ENCODE measurements at regions not wholly inside any gene's neighbourhood (a gene's known extent, or its start where the extent isn't known, plus 50 kb on each side); places are given as distances from the start of the nearest gene placed in this dataset.

DNA sequence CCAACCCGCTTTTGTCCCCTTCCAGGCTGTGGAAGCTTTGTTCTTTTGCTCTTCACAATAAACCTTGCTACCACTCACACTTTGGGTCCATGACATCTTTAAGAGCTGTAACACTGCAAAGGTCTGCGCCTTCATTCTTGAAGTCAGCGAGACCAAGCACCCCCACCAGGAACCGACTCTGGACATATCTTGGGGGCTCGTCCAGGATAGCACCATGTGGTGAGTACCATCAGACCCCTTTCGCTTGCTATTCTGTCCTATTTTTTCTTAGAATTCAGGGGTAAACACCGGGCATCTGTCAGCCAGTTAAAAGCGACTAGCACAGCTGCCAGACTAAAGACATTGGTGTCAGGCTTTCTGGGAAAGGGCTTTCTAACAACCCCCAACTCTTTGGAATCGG lies 137.6 kb upstream of the PPFIA2 start:
- H3K4me3 Mint-ChIP-seq, result no peak overlapping the region
- ATAC-seq (replicated peaks; ENCODE audit: extremely low read depth, poor library complexity, severe bottlenecking), result no peak
- no peak for DNase-seq (ENCODE audit: low spot score in 2 of 2)
- H3K36me3 Mint-ChIP-seq (ENCODE audit: insufficient read depth), result no peaks in the 10 kb centered on the region
- no peaks in the 10 kb centered on the region for H3K27me3 Mint-ChIP-seq
- peaks cover 18% of the 10 kb centered on the region for H3K9me3 Mint-ChIP-seq
- no peaks in the 10 kb centered on the region for H3K4me1 Mint-ChIP-seq
- H3K27ac Mint-ChIP-seq (ENCODE audit: low read depth), result no peak overlapping the region

DNA sequence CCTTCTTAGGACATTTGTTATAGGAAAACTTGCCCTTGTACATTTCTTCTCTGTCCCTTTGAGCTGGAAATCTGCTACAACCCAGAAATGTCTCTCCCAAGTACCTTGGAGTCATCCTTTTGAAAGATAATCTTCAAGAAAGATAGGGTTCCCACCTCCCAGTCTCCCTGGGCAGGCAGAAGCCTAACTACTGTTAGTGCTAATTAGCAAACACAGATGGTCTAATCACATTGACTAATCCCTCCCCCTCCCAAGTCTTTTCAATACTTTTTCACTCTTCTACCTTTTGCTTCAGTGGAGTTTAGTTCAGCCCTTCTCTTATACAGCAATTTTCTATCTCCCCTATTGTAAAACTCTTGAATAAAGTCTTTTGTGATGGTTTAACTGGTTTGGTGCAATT lies 129.8 kb upstream of the PPFIA2 start:
- Mint-ChIP-seq H3K9me3 (peaks cover 10% of the 10 kb centered on the region), H3K4me3 (no peak overlapping the region), H3K27me3 (no peaks in the 10 kb centered on the region), H3K27ac (ENCODE audit: low read depth) (no peak overlapping the region), H3K4me1 (no peaks in the 10 kb centered on the region), H3K36me3 (ENCODE audit: insufficient read depth) (no peaks in the 10 kb centered on the region)
- ATAC-seq (replicated peaks; ENCODE audit: extremely low read depth, poor library complexity, severe bottlenecking) (no peak), DNase-seq (ENCODE audit: low spot score in 2 of 2) (no peak)

DNA sequence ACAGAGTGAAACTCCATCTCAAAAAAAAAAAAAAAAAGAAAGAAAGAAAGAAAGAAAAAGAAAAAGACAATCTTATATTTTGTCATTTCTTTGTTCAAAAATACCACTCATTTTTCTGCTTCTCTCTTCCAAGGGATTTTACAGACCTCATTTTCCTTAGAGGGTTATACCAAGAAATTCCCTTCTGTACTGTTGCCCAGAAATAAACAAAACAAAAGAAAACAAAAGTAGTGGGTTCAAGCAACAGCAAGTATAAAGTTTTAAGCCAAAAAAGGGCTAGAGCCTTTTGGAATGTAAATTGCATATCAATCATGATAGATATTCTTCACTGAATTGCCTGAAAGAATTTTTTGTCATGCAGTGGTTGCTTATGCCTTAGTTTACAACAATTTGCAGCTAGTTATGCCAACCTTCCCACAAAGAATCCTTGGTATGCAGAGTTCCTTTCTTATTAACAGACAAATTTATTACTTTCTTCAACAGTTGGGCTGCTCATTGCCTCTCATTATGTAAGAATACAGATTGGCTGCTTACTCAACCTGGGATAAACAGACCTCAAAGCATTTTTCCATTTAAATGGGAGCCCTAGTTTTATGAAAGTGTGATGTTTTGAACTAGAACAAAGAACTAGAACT lies 129.1 kb upstream of the PPFIA2 start:
- peaks cover 12% of the 10 kb centered on the region for H3K9me3 Mint-ChIP-seq
- H3K36me3 Mint-ChIP-seq (ENCODE audit: insufficient read depth), result no peaks in the 10 kb centered on the region
- no peak for ATAC-seq (replicated peaks; ENCODE audit: extremely low read depth, poor library complexity, severe bottlenecking)
- no peaks in the 10 kb centered on the region for H3K4me1 Mint-ChIP-seq
- no peak overlapping the region for H3K4me3 Mint-ChIP-seq
- H3K27ac Mint-ChIP-seq (ENCODE audit: low read depth), result no peak overlapping the region
- no peak for DNase-seq (ENCODE audit: low spot score in 2 of 2)
- no peaks in the 10 kb centered on the region for H3K27me3 Mint-ChIP-seq

DNA sequence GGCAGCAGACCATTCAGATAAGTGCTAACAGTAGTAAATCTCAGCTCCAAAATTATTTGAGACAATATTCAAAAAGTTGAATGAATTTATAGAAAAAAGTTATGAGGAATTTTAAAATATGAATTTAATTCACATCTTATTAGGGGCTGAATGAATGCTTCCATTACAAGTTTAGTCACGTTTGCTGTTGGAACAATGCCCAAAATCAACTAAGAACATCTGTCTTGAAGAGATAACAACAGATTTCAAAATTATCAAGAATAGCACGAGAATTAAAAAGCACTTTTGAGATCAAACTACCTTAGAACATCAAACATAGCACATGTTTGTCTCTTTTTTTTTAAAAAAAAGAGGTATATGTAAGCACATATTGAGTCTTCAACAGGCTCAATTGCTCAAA lies 115.4 kb upstream of the PPFIA2 start:
- no peak for DNase-seq (ENCODE audit: low spot score in 2 of 2)
- Mint-ChIP-seq H3K4me1 (no peaks in the 10 kb centered on the region), H3K9me3 (peaks cover 5% of the 10 kb centered on the region), H3K4me3 (no peak overlapping the region), H3K27me3 (no peaks in the 10 kb centered on the region), H3K36me3 (ENCODE audit: insufficient read depth) (no peaks in the 10 kb centered on the region), H3K27ac (ENCODE audit: low read depth) (no peak overlapping the region)
- ATAC-seq (replicated peaks; ENCODE audit: extremely low read depth, poor library complexity, severe bottlenecking), result no peak

DNA sequence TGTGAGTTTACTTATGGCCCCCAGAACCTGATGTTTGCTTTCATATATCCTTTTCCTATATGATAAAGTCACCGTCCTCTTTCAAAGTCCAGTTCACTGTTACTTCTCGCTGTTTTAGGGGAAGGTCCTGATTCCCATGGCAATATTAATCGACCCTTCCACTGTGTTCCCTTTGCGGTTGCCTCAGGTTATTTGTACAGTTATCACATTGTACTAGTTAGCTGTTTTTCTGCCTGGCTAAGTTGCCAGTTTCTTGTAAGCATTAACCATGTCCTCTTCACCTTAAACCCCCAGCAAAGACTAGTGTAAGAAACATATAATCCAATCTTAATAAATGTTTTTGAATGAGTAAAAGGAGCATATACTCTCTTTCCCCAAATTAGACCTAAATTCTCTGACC lies 115.0 kb upstream of the PPFIA2 start:
- H3K4me3 Mint-ChIP-seq, result no peak overlapping the region
- H3K27me3 Mint-ChIP-seq, result no peaks in the 10 kb centered on the region
- H3K9me3 Mint-ChIP-seq, result peaks cover 5% of the 10 kb centered on the region
- DNase-seq (ENCODE audit: low spot score in 2 of 2), result no peak
- H3K36me3 Mint-ChIP-seq (ENCODE audit: insufficient read depth), result no peaks in the 10 kb centered on the region
- no peak for ATAC-seq (replicated peaks; ENCODE audit: extremely low read depth, poor library complexity, severe bottlenecking)
- H3K27ac Mint-ChIP-seq (ENCODE audit: low read depth), result no peak overlapping the region
- no peaks in the 10 kb centered on the region for H3K4me1 Mint-ChIP-seq

DNA sequence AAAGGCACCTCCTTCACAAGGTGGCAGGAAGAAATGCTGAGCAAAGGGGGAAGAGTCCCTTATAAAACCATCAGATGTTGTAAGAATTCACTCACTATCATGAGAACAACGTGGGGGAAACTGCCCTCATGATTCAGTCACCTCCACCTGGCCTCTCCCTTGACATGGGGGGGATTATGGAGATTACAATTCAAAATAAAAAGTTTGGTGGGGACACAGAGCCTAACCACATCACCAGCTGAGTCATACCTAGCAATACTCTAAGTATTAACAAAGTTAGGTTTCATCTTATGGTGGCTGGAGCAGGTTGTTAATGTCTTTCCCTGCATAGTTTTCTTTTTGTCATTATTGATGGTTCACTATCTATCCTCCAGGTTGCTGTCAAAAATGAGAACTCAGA lies 113.2 kb upstream of the PPFIA2 start:
- ATAC-seq (replicated peaks; ENCODE audit: extremely low read depth, poor library complexity, severe bottlenecking), result no peak
- DNase-seq (ENCODE audit: low spot score in 2 of 2), result no peak
- no peaks in the 10 kb centered on the region for H3K36me3 Mint-ChIP-seq (ENCODE audit: insufficient read depth)
- H3K9me3 Mint-ChIP-seq, result peaks cover 5% of the 10 kb centered on the region
- no peak overlapping the region for H3K27ac Mint-ChIP-seq (ENCODE audit: low read depth)
- no peaks in the 10 kb centered on the region for H3K27me3 Mint-ChIP-seq
- H3K4me3 Mint-ChIP-seq, result no peak overlapping the region
- H3K4me1 Mint-ChIP-seq, result no peaks in the 10 kb centered on the region

DNA sequence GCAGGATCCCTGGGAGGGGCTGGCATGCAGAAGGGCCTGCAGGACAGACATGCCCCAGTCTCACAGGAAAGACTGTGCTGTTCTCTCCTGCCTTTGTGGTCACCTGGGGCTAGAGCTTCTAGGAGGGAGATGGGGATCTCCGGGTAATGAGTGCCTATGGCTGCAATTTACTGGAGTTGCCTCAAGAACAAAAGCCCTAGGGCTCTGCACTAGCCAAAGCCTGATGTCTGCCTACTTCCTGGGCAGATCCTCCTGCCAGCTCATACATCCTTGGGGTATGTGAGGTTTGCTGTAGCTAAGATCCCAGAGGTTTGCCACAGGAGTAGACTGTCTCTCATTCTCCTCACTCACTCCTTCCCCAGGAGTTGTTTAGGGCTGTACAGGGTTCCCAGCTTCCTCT lies 106.9 kb upstream of the PPFIA2 start:
- H3K4me3 Mint-ChIP-seq, result no peak overlapping the region
- no peak overlapping the region for H3K27ac Mint-ChIP-seq (ENCODE audit: low read depth)
- ATAC-seq (replicated peaks; ENCODE audit: extremely low read depth, poor library complexity, severe bottlenecking), result no peak
- DNase-seq (ENCODE audit: low spot score in 2 of 2), result no peak
- peaks cover 5% of the 10 kb centered on the region for H3K9me3 Mint-ChIP-seq
- no peaks in the 10 kb centered on the region for H3K4me1 Mint-ChIP-seq
- no peaks in the 10 kb centered on the region for H3K36me3 Mint-ChIP-seq (ENCODE audit: insufficient read depth)
- no peaks in the 10 kb centered on the region for H3K27me3 Mint-ChIP-seq

DNA sequence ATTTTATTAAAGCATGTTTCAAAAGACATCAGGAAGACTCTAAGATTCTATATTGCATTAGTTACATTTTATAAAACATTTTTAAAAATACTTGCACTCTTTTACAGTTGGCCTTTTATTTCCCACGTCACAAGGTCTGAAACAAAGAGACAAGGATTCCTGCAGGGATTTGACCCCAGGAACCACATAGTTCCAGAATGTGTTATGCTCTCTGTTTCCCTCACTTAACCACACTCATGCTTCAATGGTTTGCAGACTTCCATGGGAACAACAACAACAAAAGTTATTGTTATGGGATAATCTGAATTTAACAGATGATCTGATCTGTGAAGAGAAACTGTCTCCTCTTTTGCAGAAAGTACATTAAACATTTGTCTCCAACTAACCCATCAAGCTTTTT lies 104.3 kb upstream of the PPFIA2 start:
- Mint-ChIP-seq H3K9me3 (peaks cover 5% of the 10 kb centered on the region), H3K36me3 (ENCODE audit: insufficient read depth) (no peaks in the 10 kb centered on the region), H3K27me3 (no peaks in the 10 kb centered on the region), H3K4me1 (no peaks in the 10 kb centered on the region), H3K27ac (ENCODE audit: low read depth) (no peak overlapping the region), H3K4me3 (no peak overlapping the region)
- no peak for DNase-seq (ENCODE audit: low spot score in 2 of 2)
- ATAC-seq (replicated peaks; ENCODE audit: extremely low read depth, poor library complexity, severe bottlenecking), result no peak

DNA sequence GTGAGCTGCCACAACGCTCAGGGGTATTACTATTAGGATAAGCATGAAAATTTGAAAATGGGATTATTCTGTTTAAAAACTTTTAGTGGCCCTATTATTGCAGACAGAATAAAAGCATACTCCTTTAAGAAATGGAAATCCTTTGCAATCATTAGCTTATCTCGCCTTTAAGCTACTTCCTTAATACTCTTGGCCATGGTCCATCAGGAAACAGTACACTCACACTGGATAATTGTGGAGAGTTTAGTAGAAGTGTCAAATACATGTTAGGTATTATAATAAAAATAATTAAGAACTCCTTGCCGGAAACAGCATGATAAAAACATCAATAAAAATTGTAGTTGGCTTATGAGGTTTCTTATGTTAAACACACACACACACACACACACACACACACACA lies 100.4 kb upstream of the PPFIA2 start:
- ATAC-seq (replicated peaks; ENCODE audit: extremely low read depth, poor library complexity, severe bottlenecking) (no peak), DNase-seq (ENCODE audit: low spot score in 2 of 2) (no peak)
- Mint-ChIP-seq H3K4me1 (no peaks in the 10 kb centered on the region), H3K9me3 (peaks cover 5% of the 10 kb centered on the region), H3K4me3 (no peak overlapping the region), H3K27me3 (no peaks in the 10 kb centered on the region), H3K27ac (ENCODE audit: low read depth) (no peak overlapping the region), H3K36me3 (ENCODE audit: insufficient read depth) (no peaks in the 10 kb centered on the region)

DNA sequence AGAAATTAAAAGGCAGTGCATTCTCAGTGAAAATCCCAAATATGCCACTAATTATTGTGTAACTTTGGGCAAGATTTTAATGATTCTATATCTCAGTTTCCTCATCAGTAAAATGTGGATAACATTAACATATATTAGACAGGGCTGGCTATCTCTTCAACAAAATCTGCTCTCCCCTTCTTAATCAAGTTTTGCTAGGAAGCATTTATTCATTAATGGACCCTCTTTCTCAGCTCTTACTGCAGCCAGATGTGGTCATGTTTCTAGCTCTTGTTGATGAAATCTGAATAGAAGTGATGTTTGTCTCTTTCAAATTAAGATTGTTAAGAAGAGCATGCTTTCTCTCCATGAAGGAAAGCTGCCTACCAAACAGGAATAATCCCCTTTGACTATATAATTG lies 84.4 kb upstream of the PPFIA2 start:
- Mint-ChIP-seq H3K4me3 (no peak overlapping the region), H3K9me3 (peaks cover 5% of the 10 kb centered on the region), H3K4me1 (no peaks in the 10 kb centered on the region), H3K36me3 (ENCODE audit: insufficient read depth) (no peaks in the 10 kb centered on the region), H3K27ac (ENCODE audit: low read depth) (no peak overlapping the region), H3K27me3 (no peaks in the 10 kb centered on the region)
- ATAC-seq (replicated peaks; ENCODE audit: extremely low read depth, poor library complexity, severe bottlenecking) (no peak), DNase-seq (ENCODE audit: low spot score in 2 of 2) (no peak)

DNA sequence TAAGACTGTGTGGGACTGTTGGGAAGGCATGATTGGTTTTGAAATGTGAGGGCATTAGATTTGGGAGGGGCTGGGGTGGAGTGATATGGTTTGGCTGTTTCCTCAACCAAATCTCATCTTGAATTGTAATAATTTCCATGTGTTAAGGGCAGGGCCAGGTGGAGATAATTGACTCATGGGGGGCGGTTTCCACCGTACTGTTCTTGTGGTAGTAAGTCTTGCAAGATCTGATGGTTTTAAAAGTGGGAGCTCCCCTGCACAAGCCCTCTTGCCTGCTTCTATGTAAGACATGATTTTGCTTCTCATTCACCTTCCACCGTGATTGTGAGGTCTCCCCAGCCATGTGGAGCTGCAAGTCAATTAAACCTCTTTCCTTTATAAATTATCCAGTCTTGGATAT lies 76.6 kb upstream of the PPFIA2 start:
- DNase-seq (ENCODE audit: low spot score in 2 of 2) (no peak), ATAC-seq (replicated peaks; ENCODE audit: extremely low read depth, poor library complexity, severe bottlenecking) (no peak)
- no peak overlapping the region for H3K27ac Mint-ChIP-seq (ENCODE audit: low read depth)
- no peaks in the 10 kb centered on the region for H3K4me1 Mint-ChIP-seq
- no peaks in the 10 kb centered on the region for H3K36me3 Mint-ChIP-seq (ENCODE audit: insufficient read depth)
- peaks cover 10% of the 10 kb centered on the region for H3K9me3 Mint-ChIP-seq
- H3K27me3 Mint-ChIP-seq, result no peaks in the 10 kb centered on the region
- no peak overlapping the region for H3K4me3 Mint-ChIP-seq

DNA sequence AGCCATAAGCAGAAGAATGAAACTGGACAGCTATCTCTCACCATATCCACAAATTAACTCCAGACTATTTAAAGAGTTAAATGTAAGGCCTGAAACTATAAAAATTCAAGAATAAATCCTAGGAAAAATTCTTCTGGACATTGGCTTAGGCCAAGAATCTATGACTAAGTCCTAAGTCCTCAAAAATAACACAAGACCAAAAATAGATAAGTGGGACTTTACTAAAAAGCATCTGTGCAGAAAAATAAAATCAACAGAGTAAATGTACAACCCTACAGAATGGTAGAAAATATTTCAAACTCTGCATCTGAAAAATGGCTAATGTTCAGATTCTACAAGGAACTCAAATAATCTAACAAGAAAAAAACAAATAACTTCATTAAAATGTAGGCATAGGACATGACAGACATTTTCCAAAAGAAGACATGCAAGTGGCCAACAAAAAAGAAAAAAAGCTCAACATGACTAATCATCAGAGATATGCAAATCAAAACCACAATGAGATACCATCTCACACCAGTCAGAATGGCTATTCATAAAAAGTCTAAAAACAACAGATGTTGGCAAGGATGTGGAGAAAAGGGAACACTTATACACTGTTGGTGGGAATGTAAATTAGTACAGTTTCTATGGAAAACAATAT lies 61.0 kb upstream of the PPFIA2 start:
- no peak for DNase-seq (ENCODE audit: low spot score in 2 of 2)
- peaks cover under 1% of the 10 kb centered on the region for H3K9me3 Mint-ChIP-seq
- H3K27ac Mint-ChIP-seq (ENCODE audit: low read depth), result no peak overlapping the region
- no peaks in the 10 kb centered on the region for H3K27me3 Mint-ChIP-seq
- ATAC-seq (replicated peaks; ENCODE audit: extremely low read depth, poor library complexity, severe bottlenecking), result no peak
- no peaks in the 10 kb centered on the region for H3K4me1 Mint-ChIP-seq
- H3K4me3 Mint-ChIP-seq, result no peak overlapping the region
- H3K36me3 Mint-ChIP-seq (ENCODE audit: insufficient read depth), result no peaks in the 10 kb centered on the region

DNA sequence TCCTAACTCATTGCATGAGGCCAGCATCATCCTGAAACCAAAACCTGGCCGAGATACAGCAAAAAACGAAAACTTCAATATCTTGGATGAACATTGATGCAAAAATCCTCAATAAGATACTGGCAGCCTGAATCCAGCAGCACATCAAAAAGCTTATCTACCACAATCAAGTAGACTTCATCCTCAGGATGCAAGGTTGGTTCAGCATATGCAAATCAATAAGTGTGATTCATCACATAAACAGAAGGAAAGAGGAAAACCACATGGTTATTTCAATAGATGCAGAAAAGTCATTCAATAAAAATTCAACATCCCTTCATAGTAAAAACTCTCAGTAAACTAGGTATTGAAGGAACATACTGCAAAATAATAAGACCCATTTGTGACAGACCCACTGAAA lies 56.5 kb upstream of the PPFIA2 start:
- no peaks in the 10 kb centered on the region for H3K27me3 Mint-ChIP-seq
- peaks cover 17% of the 10 kb centered on the region for H3K9me3 Mint-ChIP-seq
- ATAC-seq (replicated peaks; ENCODE audit: extremely low read depth, poor library complexity, severe bottlenecking) (no peak), DNase-seq (ENCODE audit: low spot score in 2 of 2) (no peak)
- H3K27ac Mint-ChIP-seq (ENCODE audit: low read depth), result no peak overlapping the region
- no peaks in the 10 kb centered on the region for H3K4me1 Mint-ChIP-seq
- H3K4me3 Mint-ChIP-seq, result no peak overlapping the region
- H3K36me3 Mint-ChIP-seq (ENCODE audit: insufficient read depth), result no peaks in the 10 kb centered on the region
